ENCODE measurements at regions not wholly inside any gene's neighbourhood (a gene's known extent, or its start where the extent isn't known, plus 50 kb on each side); places are given as distances from the start of the nearest gene placed in this dataset.

DNA sequence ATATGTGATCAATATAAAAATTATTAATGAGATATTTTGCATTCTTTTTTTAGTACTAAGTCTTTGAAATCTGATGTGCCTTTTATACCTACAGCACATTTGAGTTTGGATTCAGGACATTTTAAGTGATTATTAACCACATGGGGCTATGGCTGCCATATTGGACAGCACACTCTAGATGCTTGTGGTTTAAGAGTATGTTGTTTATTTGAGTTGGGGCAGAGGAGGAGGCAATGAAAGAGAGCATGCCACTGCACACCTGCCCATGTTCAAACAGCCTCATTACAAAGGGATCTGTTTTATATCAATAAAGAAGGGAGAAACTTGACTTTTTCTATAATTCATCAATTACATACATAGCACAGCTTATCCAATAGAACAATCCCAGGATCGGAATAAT, 99.4 kb upstream of the EDEM3 start:
- Mint-ChIP-seq H3K4me1 (peaks cover 6% of the 10 kb centered on the region; the same call in 2 of the 3 replicates), H3K27ac (no peak overlapping the region), H3K4me3 (no peak overlapping the region), H3K36me3 (ENCODE audit: low read depth) (no peaks in the 10 kb centered on the region), H3K9me3 (no peaks in the 10 kb centered on the region), H3K27me3 (ENCODE audit: insufficient read depth, low read depth, poor library complexity) (peaks cover 3% of the 10 kb centered on the region)
- no peaks in the 10 kb centered on the region for H3K36me3 ChIP-seq (ENCODE audit: insufficient read depth)
- no peak overlapping the region for H3K4me3 ChIP-seq
- H3K4me1 ChIP-seq (ENCODE audit: insufficient read depth), result peaks cover 11% of the 10 kb centered on the region; the same call in 1 of the 2 replicates
- H3K79me2 ChIP-seq (replicated peaks; ENCODE audit: insufficient read depth), result no peaks in the 10 kb centered on the region
- H3K9me2 ChIP-seq (ENCODE audit: insufficient read depth), result peaks cover 10% of the 10 kb centered on the region; the same call in 1 of the 2 replicates
- no peak overlapping the region for H3K4me2 ChIP-seq
- no peak overlapping the region for H2AFZ ChIP-seq
- ATAC-seq (no peak), DNase-seq (ENCODE audit: low spot score) (no peak)
- TF ChIP-seq, protein P1, sequence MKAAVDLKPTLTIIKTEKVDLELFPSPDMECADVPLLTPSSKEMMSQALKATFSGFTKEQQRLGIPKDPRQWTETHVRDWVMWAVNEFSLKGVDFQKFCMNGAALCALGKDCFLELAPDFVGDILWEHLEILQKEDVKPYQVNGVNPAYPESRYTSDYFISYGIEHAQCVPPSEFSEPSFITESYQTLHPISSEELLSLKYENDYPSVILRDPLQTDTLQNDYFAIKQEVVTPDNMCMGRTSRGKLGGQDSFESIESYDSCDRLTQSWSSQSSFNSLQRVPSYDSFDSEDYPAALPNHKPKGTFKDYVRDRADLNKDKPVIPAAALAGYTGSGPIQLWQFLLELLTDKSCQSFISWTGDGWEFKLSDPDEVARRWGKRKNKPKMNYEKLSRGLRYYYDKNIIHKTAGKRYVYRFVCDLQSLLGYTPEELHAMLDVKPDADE (IDR thresholded peaks at IDR 0.05), result no peak
- TF ChIP-seq STAT1 (IDR thresholded peaks at IDR 0.05; ENCODE audit: unreplicated experiment) (no peak), JUNB (IDR thresholded peaks at IDR 0.05; ENCODE audit: unreplicated experiment) (no peak), ZNF114 (CRISPR knock-in tag; IDR thresholded peaks at IDR 0.05) (no peak)
- no peaks in the 10 kb centered on the region for H4K20me1 ChIP-seq (replicated peaks; ENCODE audit: insufficient read depth)
- H3F3A ChIP-seq (replicated peaks; ENCODE audit: low read depth), result no peaks in the 10 kb centered on the region
- H3K27ac ChIP-seq (ENCODE audit: low read depth), result no peak overlapping the region
- H3K27me3 ChIP-seq (ENCODE audit: insufficient read depth), result no peaks in the 10 kb centered on the region

DNA sequence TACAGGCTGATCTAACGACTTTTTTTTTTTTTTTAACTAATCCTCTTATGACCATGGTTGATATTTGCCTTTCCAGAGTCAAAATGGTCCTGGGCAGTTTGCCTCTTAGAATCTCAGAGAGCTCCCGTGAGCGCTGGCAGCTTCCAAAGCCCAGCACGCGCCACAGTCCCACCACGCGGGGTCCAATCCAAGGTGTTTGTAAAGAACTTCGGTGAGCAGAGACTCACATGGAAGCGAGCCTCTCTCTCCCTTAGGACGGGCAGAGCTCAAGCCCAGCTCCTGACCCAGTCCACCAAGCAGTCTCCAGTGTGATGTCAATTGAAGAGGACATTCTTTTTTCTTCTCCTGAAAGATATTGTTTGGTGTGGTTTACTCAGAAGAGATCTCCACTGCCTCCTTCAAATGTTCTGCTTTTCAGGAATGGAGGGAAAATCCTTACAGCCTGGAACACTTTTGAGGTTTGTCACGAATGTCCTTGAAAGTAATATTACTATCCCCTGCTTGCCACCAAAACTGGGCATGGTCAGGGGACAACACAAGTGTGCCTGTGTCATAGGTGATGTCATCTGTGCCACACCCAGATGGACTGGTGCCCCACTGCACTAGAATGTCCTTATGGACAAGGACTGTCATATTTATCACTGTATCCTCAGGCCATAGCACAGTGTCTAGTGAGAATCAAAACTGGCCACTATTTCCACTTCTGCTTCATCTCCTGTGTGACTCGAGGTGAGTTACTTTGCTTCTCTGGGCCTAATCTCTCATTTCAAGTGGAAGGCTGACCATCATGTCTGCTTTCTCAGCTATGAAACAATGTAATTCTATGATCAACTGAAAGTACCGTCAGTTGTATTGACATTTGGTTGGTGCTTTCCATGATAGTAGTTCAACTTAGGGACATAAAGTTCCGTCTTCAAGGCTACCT, 97.4 kb upstream of the EDEM3 start:
- ATAC-seq, result no peak
- peaks cover 6% of the 10 kb centered on the region; the same call in 2 of the 3 replicates for H3K4me1 Mint-ChIP-seq
- H3K4me3 Mint-ChIP-seq, result no peak overlapping the region
- DNase-seq (ENCODE audit: low spot score), result no peak
- no peaks in the 10 kb centered on the region for H3K9me3 Mint-ChIP-seq
- H3K36me3 Mint-ChIP-seq (ENCODE audit: low read depth), result no peaks in the 10 kb centered on the region
- H3K27ac ChIP-seq (ENCODE audit: low read depth), result no peak overlapping the region
- H4K20me1 ChIP-seq (replicated peaks; ENCODE audit: insufficient read depth), result no peaks in the 10 kb centered on the region
- TF ChIP-seq, protein P2, sequence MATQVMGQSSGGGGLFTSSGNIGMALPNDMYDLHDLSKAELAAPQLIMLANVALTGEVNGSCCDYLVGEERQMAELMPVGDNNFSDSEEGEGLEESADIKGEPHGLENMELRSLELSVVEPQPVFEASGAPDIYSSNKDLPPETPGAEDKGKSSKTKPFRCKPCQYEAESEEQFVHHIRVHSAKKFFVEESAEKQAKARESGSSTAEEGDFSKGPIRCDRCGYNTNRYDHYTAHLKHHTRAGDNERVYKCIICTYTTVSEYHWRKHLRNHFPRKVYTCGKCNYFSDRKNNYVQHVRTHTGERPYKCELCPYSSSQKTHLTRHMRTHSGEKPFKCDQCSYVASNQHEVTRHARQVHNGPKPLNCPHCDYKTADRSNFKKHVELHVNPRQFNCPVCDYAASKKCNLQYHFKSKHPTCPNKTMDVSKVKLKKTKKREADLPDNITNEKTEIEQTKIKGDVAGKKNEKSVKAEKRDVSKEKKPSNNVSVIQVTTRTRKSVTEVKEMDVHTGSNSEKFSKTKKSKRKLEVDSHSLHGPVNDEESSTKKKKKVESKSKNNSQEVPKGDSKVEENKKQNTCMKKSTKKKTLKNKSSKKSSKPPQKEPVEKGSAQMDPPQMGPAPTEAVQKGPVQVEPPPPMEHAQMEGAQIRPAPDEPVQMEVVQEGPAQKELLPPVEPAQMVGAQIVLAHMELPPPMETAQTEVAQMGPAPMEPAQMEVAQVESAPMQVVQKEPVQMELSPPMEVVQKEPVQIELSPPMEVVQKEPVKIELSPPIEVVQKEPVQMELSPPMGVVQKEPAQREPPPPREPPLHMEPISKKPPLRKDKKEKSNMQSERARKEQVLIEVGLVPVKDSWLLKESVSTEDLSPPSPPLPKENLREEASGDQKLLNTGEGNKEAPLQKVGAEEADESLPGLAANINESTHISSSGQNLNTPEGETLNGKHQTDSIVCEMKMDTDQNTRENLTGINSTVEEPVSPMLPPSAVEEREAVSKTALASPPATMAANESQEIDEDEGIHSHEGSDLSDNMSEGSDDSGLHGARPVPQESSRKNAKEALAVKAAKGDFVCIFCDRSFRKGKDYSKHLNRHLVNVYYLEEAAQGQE (IDR thresholded peaks at IDR 0.05; ENCODE audit: unreplicated experiment), result no peak
- no peak for TF ChIP-seq POLR2AphosphoS5 (IDR thresholded peaks at IDR 0.05; ENCODE audit: low read depth)
- H3K4me3 ChIP-seq, result no peak overlapping the region
- no peak overlapping the region for H2AFZ ChIP-seq
- H3K27me3 Mint-ChIP-seq (ENCODE audit: insufficient read depth, low read depth, poor library complexity), result peaks cover 3% of the 10 kb centered on the region
- H3K4me1 ChIP-seq (ENCODE audit: insufficient read depth), result peaks cover 11% of the 10 kb centered on the region; the same call in 1 of the 2 replicates
- H3F3A ChIP-seq (replicated peaks; ENCODE audit: low read depth), result no peaks in the 10 kb centered on the region
- no peaks in the 10 kb centered on the region for H3K27me3 ChIP-seq (ENCODE audit: insufficient read depth)
- H3K9me2 ChIP-seq (ENCODE audit: insufficient read depth), result peaks cover 10% of the 10 kb centered on the region; the same call in 1 of the 2 replicates
- no peaks in the 10 kb centered on the region for H3K79me2 ChIP-seq (replicated peaks; ENCODE audit: insufficient read depth)
- no peaks in the 10 kb centered on the region for H3K36me3 ChIP-seq (ENCODE audit: insufficient read depth)
- H3K4me2 ChIP-seq, result no peak overlapping the region
- H3K27ac Mint-ChIP-seq, result no peak overlapping the region
